ENCODE measurements at regions not wholly inside any gene's neighbourhood (a gene's known extent, or its start where the extent isn't known, plus 50 kb on each side); places are given as distances from the start of the nearest gene placed in this dataset.

- no peak overlapping the region for H3K27ac ChIP-seq (ENCODE audit: insufficient read length, low read depth, low read length)
- no peak overlapping the region for H2BK120ac ChIP-seq (ENCODE audit: low read depth, low read length, poor library complexity, severe bottlenecking)
- no peak overlapping the region for H2BK15ac ChIP-seq (ENCODE audit: low read depth, low read length)
- Mint-ChIP-seq H3K27me3 (ENCODE audit: low read depth) (no peaks in the 10 kb centered on the region), H3K36me3 (ENCODE audit: insufficient read depth in 1 of 3, low read depth in 3 of 3) (no peaks in the 10 kb centered on the region), H3K9me3 (no peaks in the 10 kb centered on the region), H3K4me3 (no peak overlapping the region), H3K27ac (no peak overlapping the region), H3K4me1 (peaks cover 4 to 6% of the 10 kb centered on the region in 2 experiments; a peak in 2 of 4 replicates)
- no peak overlapping the region for H3K4me2 ChIP-seq (ENCODE audit: insufficient read depth, insufficient read length, low read length)
- H3K4me1 ChIP-seq (ENCODE audit: insufficient read depth, low read length), result no peaks in the 10 kb centered on the region; the same call in 1 of the 2 replicates
- H4K8ac ChIP-seq (replicated peaks; ENCODE audit: insufficient read length, low read depth, low read length), result no peak overlapping the region
- no peak for DNase-seq
- no peak overlapping the region for H2BK20ac ChIP-seq (ENCODE audit: low read depth, low read length, poor library complexity, severe bottlenecking)
- H4K20me1 ChIP-seq (ENCODE audit: control insufficient read depth, insufficient read depth, insufficient read length), result no peaks in the 10 kb centered on the region
- no peaks in the 10 kb centered on the region for H3K79me1 ChIP-seq (ENCODE audit: insufficient read depth, low read depth, low read length, poor library complexity, severe bottlenecking)
- no peak overlapping the region for H2AK5ac ChIP-seq (ENCODE audit: insufficient read length, low read length)
- no peak overlapping the region for H2AFZ ChIP-seq (ENCODE audit: low read length)
- no peak overlapping the region for H4K5ac ChIP-seq (ENCODE audit: insufficient read length, low read depth, low read length)
- H3K4ac ChIP-seq (ENCODE audit: low read depth, low read length), result no peak overlapping the region
- H3K23me2 ChIP-seq (ENCODE audit: insufficient read length, low read depth, low read length, poor library complexity, severe bottlenecking), result no peaks in the 10 kb centered on the region
- H3K79me2 ChIP-seq (ENCODE audit: insufficient read depth, low read length), result no peaks in the 10 kb centered on the region
- no peak overlapping the region for H2BK5ac ChIP-seq (ENCODE audit: insufficient read length, low read length)
- H3T11ph ChIP-seq (ENCODE audit: low read length), result no peak overlapping the region
- TF ChIP-seq CTCF (conservative IDR thresholded peaks at IDR 0.05), result no peak
- no peaks in the 10 kb centered on the region for H3K27me3 ChIP-seq (ENCODE audit: insufficient read depth, low read length)
- H3K14ac ChIP-seq (ENCODE audit: insufficient read depth, low read length), result no peak overlapping the region
- no peak overlapping the region for H4K91ac ChIP-seq (ENCODE audit: insufficient read length, low read depth, low read length)
- no peaks in the 10 kb centered on the region for H3K9me3 ChIP-seq (ENCODE audit: control insufficient read depth, low read depth, low read length)
- H2BK12ac ChIP-seq (ENCODE audit: insufficient read length, low read depth, low read length), result no peak overlapping the region
- no peak overlapping the region for H3K9ac ChIP-seq (ENCODE audit: extremely low read depth, insufficient read length, low read length)
- no peak overlapping the region for H3K56ac ChIP-seq (ENCODE audit: insufficient read length, low read depth, low read length)
- no peak overlapping the region for H3K18ac ChIP-seq (ENCODE audit: insufficient read length, low read depth, low read length)
- H3K23ac ChIP-seq (ENCODE audit: insufficient read length, low read depth, low read length), result no peak overlapping the region
Measured at GRCh38 chr13:94811753-94812152, 99.4 kb upstream of the SOX21 start.

Measured in H9 (cell line).